GM23338 (cell line): ENCODE measurements at regions not wholly inside any gene's neighbourhood (a gene's known extent, or its start where the extent isn't known, plus 50 kb on each side); places are given as distances from the start of the nearest gene placed in this dataset.

Experiments used
- ATAC-seq: fragments of 200-7000 bp; cut with Tn5 transposase; 3 replicates; pipeline ENCODE4 v1.9.1; 2020
- DNase-seq: peaks from one replicate; pipeline ENCODE4 v3.0.0-alpha.2; 2015; ENCODE audit warnings: low spot score
- H2AFZ ChIP-seq: fragments of 200-600 bp; sonication (generic); 2 replicates; pipeline ENCODE4 v1.8.0; 2016; ENCODE audit warnings: antibody characterized with exemption, mild to moderate bottlenecking, moderate library complexity
- H3F3A ChIP-seq: fragments of 200-600 bp; sonication (generic); replicated peaks from 2 replicates; pipeline ENCODE4 v1.8.0; 2017; ENCODE audit warnings: antibody characterized with exemption, mixed run types, low read depth
- H3K27ac ChIP-seq: fragments of 200-600 bp; sonication (generic); 2 replicates; pipeline ENCODE4 v1.6.1; 2016; ENCODE audit warnings: low read depth
- H3K27me3 ChIP-seq: fragments of 200-600 bp; sonication (generic); 2 replicates; pipeline ENCODE4 v1.8.0; 2016; ENCODE audit warnings: mild to moderate bottlenecking, mixed run types, moderate library complexity; ENCODE audit not compliant: insufficient read depth
- H3K36me3 ChIP-seq: fragments of 200-600 bp; sonication (generic); 2 replicates; pipeline ENCODE4 v1.8.0; 2016; ENCODE audit warnings: mild to moderate bottlenecking; ENCODE audit not compliant: insufficient read depth
- H3K4me1 ChIP-seq: fragments of 200-600 bp; sonication (generic); 2 replicates; pipeline ENCODE4 v1.8.0; 2016; ENCODE audit warnings: mild to moderate bottlenecking, moderate library complexity; ENCODE audit not compliant: insufficient read depth
- H3K4me2 ChIP-seq: fragments of 200-600 bp; sonication (generic); 2 replicates; pipeline ENCODE4 v1.7.1; 2017; ENCODE audit warnings: mixed run types
- H3K4me3 ChIP-seq: fragments of 200-600 bp; sonication (generic); 2 replicates; pipeline ENCODE4 v1.6.1; 2016; ENCODE audit warnings: mixed run types
- H3K79me2 ChIP-seq: fragments of 200-600 bp; sonication (generic); replicated peaks from 2 replicates; pipeline ENCODE4 v1.8.0; 2017; ENCODE audit warnings: mild to moderate bottlenecking; ENCODE audit not compliant: insufficient read depth
- H3K9me2 ChIP-seq: fragments of 200-600 bp; sonication (generic); 2 replicates; pipeline ENCODE4 v1.8.0; 2017; ENCODE audit not compliant: insufficient read depth
- H4K20me1 ChIP-seq: fragments of 200-600 bp; sonication (generic); replicated peaks from 2 replicates; pipeline ENCODE4 v1.8.0; 2017; ENCODE audit warnings: mild to moderate bottlenecking; ENCODE audit not compliant: insufficient read depth
- H3K27ac Mint-ChIP-seq: 2 replicates; pipeline ENCODE4 v1.8.0; 2020; ENCODE audit warnings: inconsistent platforms, mild to moderate bottlenecking, moderate library complexity, mixed read lengths
- H3K27me3 Mint-ChIP-seq: 3 replicates; pipeline ENCODE4 v1.8.0; 2022; ENCODE audit warnings: low read depth, mild to moderate bottlenecking, moderate library complexity, mixed read lengths, inconsistent platforms; ENCODE audit not compliant: insufficient read depth, poor library complexity
- H3K36me3 Mint-ChIP-seq: 3 replicates; pipeline ENCODE4 v1.8.0; 2021; ENCODE audit warnings: low read depth, mild to moderate bottlenecking, inconsistent platforms, moderate library complexity, mixed read lengths
- H3K4me1 Mint-ChIP-seq: 3 replicates; pipeline ENCODE4 v1.8.0; 2020; ENCODE audit warnings: mild to moderate bottlenecking, inconsistent platforms, mixed read lengths
- H3K4me3 Mint-ChIP-seq: 3 replicates; pipeline ENCODE4 v1.8.0; 2021; ENCODE audit warnings: moderate library complexity, mild to moderate bottlenecking, inconsistent platforms, mixed read lengths
- H3K9me3 Mint-ChIP-seq: 3 replicates; pipeline ENCODE4 v1.8.0; 2020; ENCODE audit warnings: moderate library complexity, mild to moderate bottlenecking, inconsistent platforms, mixed read lengths
- CREB1 ChIP-seq: fragments of 250-450 bp; sonication (Bioruptor Pico); IDR thresholded peaks from 2 replicates; pipeline ENCODE4 v1.5.0; 2020; ENCODE audit warnings: low read depth, mild to moderate bottlenecking, moderate library complexity
- EZH2 ChIP-seq: fragments of 200-600 bp; sonication (generic); IDR thresholded peaks from one replicate; pipeline ENCODE4 v1.8.0; 2017; ENCODE audit warnings: antibody characterized with exemption, mild to moderate bottlenecking, low read depth; ENCODE audit not compliant: unreplicated experiment
- EZH2phosphoT487 ChIP-seq: fragments of 200-600 bp; sonication (generic); IDR thresholded peaks from one replicate; pipeline ENCODE4 v1.8.1; 2018; ENCODE audit warnings: antibody characterized with exemption; ENCODE audit not compliant: unreplicated experiment
- JUNB ChIP-seq: IDR thresholded peaks from one replicate; pipeline ENCODE4 v1.6.1; 2016; ENCODE audit warnings: antibody characterized with exemption; ENCODE audit not compliant: unreplicated experiment
- NANOG ChIP-seq: IDR thresholded peaks from 2 replicates; pipeline ENCODE4 v1.6.1; 2016; ENCODE audit warnings: antibody characterized with exemption, borderline replicate concordance
- POLR2AphosphoS5 ChIP-seq: IDR thresholded peaks from 2 replicates; pipeline ENCODE4 v1.6.1; 2016; ENCODE audit warnings: antibody characterized with exemption, low read depth
- STAT1 ChIP-seq: IDR thresholded peaks from one replicate; pipeline ENCODE4 v1.6.1; 2016; ENCODE audit warnings: antibody characterized with exemption; ENCODE audit not compliant: unreplicated experiment
- ZNF114 ChIP-seq: fragments of 250-450 bp; sonication (Bioruptor Pico); IDR thresholded peaks from 2 replicates; pipeline ENCODE4 v1.5.0; 2020; ENCODE audit warnings: mild to moderate bottlenecking, moderate library complexity
- ZNF331 ChIP-seq: fragments of 250-450 bp; sonication (Bioruptor Pico); IDR thresholded peaks from 2 replicates; pipeline ENCODE4 v1.5.0; 2020; ENCODE audit warnings: low read depth, mild to moderate bottlenecking, moderate library complexity
- TF ChIP-seq, protein P1 (sequence below), 2 experiments: fragments of 200-600 bp in 1 of 2; sonication (generic) in 1 of 2; conservative IDR thresholded peaks; 2 replicates each; pipeline versions ENCODE4 v1.5.1 to v1.6.1; 2016 to 2017; ENCODE audit warnings: antibody characterized with exemption in 2 of 2, low read depth in 2 of 2, mild to moderate bottlenecking in 2 of 2, moderate library complexity in 1 of 2
- TF ChIP-seq, protein P2 (sequence below): IDR thresholded peaks from one replicate; pipeline ENCODE4 v1.6.1; 2018; ENCODE audit warnings: antibody characterized with exemption; ENCODE audit not compliant: unreplicated experiment
- TF ChIP-seq, protein P3 (sequence below): fragments of 250-450 bp; sonication (Bioruptor Pico); IDR thresholded peaks from 2 replicates; pipeline ENCODE4 v1.5.0; 2020; ENCODE audit warnings: mild to moderate bottlenecking, moderate library complexity
- TF ChIP-seq, protein P4 (sequence below): IDR thresholded peaks from 2 replicates; pipeline ENCODE4 v1.6.1; 2016; ENCODE audit warnings: antibody characterized with exemption

DNA sequence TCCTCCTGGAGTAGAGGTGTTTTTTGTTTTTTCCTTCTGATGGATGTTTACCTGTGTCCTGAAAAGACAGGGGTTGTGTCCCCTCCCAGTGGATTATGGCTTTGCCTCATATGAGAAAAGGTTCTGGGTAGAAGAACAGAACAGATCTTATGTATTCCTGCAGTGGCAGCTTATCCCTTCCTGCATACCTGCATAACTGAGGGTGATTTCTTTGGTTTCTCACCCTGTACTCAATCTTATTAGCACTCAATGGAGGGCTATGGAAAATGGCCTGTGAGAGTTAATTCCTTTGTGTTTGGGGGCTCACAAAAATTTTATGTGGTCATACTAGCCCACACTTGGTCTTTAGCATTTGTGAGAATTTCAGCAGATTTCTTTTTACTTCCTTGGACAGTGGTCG lies 482.0 kb upstream of the ONECUT1 start:
- ATAC-seq (peak; percentile 53), DNase-seq (no peak)
- no peak overlapping the region for H3K27ac ChIP-seq
- Mint-ChIP-seq H3K9me3 (no peaks in the 10 kb centered on the region), H3K4me1 (peaks cover 8% of the 10 kb centered on the region), H3K27ac (no peak overlapping the region), H3K36me3 (no peaks in the 10 kb centered on the region), H3K27me3 (no peaks in the 10 kb centered on the region), H3K4me3 (no peak overlapping the region)
- H3K9me2 ChIP-seq = no peaks in the 10 kb centered on the region
- H3F3A ChIP-seq = no peaks in the 10 kb centered on the region
- peaks cover 5% of the 10 kb centered on the region; the same call in 1 of the 2 replicates for H3K36me3 ChIP-seq
- no peak overlapping the region for H2AFZ ChIP-seq
- TF ChIP-seq EZH2 (no peak), STAT1 (no peak), CREB1 (CRISPR knock-in tag) (no peak), POLR2AphosphoS5 (no peak), NANOG (no peak), JUNB (no peak), ZNF114 (CRISPR knock-in tag) (no peak), EZH2phosphoT487 (no peak), ZNF331 (CRISPR knock-in tag) (no peak)
- TF ChIP-seq, protein P1, sequence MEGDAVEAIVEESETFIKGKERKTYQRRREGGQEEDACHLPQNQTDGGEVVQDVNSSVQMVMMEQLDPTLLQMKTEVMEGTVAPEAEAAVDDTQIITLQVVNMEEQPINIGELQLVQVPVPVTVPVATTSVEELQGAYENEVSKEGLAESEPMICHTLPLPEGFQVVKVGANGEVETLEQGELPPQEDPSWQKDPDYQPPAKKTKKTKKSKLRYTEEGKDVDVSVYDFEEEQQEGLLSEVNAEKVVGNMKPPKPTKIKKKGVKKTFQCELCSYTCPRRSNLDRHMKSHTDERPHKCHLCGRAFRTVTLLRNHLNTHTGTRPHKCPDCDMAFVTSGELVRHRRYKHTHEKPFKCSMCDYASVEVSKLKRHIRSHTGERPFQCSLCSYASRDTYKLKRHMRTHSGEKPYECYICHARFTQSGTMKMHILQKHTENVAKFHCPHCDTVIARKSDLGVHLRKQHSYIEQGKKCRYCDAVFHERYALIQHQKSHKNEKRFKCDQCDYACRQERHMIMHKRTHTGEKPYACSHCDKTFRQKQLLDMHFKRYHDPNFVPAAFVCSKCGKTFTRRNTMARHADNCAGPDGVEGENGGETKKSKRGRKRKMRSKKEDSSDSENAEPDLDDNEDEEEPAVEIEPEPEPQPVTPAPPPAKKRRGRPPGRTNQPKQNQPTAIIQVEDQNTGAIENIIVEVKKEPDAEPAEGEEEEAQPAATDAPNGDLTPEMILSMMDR (conservative IDR thresholded peaks at IDR 0.05; ENCODE audit: low read depth in 2 of 2) = no peak
- TF ChIP-seq, protein P2, sequence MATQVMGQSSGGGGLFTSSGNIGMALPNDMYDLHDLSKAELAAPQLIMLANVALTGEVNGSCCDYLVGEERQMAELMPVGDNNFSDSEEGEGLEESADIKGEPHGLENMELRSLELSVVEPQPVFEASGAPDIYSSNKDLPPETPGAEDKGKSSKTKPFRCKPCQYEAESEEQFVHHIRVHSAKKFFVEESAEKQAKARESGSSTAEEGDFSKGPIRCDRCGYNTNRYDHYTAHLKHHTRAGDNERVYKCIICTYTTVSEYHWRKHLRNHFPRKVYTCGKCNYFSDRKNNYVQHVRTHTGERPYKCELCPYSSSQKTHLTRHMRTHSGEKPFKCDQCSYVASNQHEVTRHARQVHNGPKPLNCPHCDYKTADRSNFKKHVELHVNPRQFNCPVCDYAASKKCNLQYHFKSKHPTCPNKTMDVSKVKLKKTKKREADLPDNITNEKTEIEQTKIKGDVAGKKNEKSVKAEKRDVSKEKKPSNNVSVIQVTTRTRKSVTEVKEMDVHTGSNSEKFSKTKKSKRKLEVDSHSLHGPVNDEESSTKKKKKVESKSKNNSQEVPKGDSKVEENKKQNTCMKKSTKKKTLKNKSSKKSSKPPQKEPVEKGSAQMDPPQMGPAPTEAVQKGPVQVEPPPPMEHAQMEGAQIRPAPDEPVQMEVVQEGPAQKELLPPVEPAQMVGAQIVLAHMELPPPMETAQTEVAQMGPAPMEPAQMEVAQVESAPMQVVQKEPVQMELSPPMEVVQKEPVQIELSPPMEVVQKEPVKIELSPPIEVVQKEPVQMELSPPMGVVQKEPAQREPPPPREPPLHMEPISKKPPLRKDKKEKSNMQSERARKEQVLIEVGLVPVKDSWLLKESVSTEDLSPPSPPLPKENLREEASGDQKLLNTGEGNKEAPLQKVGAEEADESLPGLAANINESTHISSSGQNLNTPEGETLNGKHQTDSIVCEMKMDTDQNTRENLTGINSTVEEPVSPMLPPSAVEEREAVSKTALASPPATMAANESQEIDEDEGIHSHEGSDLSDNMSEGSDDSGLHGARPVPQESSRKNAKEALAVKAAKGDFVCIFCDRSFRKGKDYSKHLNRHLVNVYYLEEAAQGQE = no peak
- TF ChIP-seq, protein P3, sequence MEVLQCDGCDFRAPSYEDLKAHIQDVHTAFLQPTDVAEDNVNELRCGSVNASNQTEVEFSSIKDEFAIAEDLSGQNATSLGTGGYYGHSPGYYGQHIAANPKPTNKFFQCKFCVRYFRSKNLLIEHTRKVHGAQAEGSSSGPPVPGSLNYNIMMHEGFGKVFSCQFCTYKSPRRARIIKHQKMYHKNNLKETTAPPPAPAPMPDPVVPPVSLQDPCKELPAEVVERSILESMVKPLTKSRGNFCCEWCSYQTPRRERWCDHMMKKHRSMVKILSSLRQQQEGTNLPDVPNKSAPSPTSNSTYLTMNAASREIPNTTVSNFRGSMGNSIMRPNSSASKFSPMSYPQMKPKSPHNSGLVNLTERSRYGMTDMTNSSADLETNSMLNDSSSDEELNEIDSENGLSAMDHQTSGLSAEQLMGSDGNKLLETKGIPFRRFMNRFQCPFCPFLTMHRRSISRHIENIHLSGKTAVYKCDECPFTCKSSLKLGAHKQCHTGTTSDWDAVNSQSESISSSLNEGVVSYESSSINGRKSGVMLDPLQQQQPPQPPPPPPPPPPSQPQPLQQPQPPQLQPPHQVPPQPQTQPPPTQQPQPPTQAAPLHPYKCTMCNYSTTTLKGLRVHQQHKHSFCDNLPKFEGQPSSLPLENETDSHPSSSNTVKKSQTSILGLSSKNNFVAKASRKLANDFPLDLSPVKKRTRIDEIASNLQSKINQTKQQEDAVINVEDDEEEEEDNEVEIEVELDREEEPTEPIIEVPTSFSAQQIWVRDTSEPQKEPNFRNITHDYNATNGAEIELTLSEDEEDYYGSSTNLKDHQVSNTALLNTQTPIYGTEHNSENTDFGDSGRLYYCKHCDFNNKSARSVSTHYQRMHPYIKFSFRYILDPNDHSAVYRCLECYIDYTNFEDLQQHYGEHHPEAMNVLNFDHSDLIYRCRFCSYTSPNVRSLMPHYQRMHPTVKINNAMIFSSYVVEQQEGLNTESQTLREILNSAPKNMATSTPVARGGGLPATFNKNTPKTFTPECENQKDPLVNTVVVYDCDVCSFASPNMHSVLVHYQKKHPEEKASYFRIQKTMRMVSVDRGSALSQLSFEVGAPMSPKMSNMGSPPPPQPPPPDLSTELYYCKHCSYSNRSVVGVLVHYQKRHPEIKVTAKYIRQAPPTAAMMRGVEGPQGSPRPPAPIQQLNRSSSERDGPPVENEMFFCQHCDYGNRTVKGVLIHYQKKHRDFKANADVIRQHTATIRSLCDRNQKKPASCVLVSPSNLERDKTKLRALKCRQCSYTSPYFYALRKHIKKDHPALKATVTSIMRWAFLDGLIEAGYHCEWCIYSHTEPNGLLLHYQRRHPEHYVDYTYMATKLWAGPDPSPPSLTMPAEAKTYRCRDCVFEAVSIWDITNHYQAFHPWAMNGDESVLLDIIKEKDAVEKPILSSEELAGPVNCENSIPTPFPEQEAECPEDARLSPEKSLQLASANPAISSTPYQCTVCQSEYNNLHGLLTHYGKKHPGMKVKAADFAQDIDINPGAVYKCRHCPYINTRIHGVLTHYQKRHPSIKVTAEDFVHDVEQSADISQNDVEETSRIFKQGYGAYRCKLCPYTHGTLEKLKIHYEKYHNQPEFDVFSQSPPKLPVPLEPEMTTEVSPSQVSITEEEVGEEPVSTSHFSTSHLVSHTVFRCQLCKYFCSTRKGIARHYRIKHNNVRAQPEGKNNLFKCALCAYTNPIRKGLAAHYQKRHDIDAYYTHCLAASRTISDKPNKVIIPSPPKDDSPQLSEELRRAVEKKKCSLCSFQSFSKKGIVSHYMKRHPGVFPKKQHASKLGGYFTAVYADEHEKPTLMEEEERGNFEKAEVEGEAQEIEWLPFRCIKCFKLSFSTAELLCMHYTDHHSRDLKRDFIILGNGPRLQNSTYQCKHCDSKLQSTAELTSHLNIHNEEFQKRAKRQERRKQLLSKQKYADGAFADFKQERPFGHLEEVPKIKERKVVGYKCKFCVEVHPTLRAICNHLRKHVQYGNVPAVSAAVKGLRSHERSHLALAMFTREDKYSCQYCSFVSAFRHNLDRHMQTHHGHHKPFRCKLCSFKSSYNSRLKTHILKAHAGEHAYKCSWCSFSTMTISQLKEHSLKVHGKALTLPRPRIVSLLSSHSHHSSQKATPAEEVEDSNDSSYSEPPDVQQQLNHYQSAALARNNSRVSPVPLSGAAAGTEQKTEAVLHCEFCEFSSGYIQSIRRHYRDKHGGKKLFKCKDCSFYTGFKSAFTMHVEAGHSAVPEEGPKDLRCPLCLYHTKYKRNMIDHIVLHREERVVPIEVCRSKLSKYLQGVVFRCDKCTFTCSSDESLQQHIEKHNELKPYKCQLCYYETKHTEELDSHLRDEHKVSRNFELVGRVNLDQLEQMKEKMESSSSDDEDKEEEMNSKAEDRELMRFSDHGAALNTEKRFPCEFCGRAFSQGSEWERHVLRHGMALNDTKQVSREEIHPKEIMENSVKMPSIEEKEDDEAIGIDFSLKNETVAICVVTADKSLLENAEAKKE = no peak
- TF ChIP-seq, protein P4, sequence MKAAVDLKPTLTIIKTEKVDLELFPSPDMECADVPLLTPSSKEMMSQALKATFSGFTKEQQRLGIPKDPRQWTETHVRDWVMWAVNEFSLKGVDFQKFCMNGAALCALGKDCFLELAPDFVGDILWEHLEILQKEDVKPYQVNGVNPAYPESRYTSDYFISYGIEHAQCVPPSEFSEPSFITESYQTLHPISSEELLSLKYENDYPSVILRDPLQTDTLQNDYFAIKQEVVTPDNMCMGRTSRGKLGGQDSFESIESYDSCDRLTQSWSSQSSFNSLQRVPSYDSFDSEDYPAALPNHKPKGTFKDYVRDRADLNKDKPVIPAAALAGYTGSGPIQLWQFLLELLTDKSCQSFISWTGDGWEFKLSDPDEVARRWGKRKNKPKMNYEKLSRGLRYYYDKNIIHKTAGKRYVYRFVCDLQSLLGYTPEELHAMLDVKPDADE = no peak
- no peaks in the 10 kb centered on the region for H3K27me3 ChIP-seq
- no peaks in the 10 kb centered on the region for H4K20me1 ChIP-seq
- no peak overlapping the region for H3K4me2 ChIP-seq
- no peak overlapping the region for H3K4me3 ChIP-seq
- no peaks in the 10 kb centered on the region for H3K4me1 ChIP-seq
- H3K79me2 ChIP-seq = no peaks in the 10 kb centered on the region
